GM18907 (cell line): ENCODE measurements at regions not wholly inside any gene's neighbourhood (a gene's known extent, or its start where the extent isn't known, plus 50 kb on each side); places are given as distances from the start of the nearest gene placed in this dataset.

Source experiments
- ATAC-seq: cut with Tn5 transposase; IDR thresholded peaks from one replicate; pipeline ENCODE4 v1.9.1; 2021; ENCODE audit warnings: mild to moderate bottlenecking, moderate library complexity; ENCODE audit not compliant: unreplicated experiment

DNA sequence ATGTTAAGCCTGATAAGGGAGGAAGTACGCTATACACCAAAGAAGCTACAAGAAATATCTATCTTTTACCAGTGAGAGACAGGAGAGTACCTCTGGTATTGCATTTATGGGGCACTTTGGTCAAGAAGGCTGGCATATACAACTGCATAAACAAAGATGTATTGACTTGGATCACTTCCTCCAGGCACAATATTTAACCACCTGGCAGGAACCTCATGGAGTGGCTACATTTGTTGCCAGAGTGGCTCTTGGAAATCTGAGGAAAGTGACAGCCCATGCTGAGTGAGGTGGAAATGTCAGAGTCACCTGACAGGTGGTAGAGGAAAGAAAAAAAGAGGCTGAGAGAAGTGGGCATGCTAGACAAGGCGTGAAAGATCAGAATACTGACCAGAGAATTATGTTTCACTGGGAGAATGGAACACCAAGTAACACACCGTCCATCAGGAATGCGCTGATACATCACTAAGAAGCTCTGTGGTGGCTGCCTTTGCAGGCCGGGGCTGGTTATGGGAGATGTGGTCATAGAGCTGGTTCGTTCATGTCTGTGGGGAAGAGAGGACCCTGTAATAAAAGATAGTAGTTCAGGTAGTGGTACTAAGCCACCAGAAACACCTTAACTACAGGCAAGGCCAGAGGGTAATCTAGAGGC is 61.4 kb upstream of the UFL1 start:
- ATAC-seq, result no peak

DNA sequence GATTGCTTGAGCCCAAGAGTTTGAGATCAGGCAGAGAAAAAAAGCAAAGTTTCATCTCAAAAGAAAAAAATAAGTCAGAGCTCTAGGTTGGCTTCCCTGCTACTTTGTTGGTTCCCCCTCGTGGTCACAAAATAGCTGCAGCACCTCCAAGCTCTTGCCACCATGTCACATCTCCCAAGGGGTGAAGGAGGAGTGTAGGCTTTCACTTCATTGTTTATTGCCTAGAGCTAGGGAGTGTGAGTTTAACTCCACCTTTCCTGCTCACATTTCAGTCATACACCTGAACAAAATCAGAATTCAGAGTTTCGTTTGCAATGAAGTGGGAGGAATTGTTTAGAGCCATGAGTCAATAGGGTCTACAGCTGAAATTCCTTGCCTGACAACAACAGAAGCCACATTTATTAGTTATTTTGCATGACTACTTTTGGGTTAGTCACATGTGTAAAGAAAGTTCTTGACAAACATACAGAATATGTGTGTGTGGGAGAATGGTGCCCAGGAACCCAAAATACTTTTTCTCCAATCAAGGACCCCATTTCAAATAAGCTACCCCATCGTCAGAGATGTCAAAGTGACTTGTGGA is 56.2 kb upstream of the UFL1 start:
- ATAC-seq, result no peak

DNA sequence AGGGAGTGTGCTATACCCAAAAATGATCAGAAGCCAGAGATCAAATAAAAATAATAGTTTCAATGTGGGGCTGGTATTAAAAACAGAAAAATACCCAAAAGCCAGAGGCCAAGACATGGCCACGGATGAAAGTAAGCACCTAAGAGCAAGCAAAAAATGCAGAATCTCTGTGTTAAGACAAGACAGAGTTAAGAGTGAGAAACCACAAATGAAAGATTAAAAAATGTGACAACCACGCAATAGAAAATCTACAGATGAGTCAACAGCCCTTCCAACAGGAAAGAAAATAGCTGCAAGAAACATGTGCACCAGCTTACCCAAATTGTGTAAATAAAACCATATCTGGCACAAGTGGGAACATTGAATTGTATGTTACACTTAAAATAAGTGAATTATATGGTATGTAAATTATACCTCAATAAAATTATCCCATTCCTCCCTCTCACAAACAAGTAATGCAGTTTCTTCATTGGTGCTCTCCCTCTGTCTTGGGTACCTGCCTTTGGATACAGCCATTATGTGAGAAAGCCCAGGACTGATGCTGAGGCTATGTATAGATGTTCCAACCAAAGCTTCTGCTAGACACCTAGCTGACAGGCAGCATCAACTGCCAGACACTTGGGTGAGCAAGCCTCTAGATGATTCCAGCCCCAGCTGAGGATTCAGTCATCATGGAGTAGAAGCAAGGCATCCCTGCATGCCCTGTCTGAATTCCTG is 55.3 kb upstream of the UFL1 start:
- ATAC-seq, result peak; percentile 82

DNA sequence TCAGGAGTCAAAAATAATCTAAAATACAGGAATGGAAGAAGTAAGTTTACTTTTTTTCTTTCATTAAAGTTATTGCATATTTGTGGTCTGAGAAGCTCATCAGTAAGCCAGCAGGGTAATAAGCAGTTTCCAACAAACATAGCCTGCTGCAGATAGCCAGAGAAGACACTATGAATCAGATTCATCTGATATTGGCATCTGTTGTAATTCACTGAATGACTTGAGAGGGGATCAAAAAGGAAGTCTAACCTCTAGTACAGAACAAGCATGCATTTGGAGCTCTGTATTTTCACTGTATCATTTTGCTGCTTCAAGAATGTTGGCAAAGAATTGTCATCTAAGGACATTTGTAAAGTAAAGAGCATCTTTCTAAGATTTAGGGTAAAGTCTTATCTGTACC is 53.8 kb upstream of the UFL1 start:
- ATAC-seq, result no peak

- ATAC-seq, result no peak
These were observed 53.3 kb upstream of the UFL1 start for GRCh38 chr6:96468281-96468680.

GRCh38 chr6:96468681-96469224 is 52.9 kb upstream of the UFL1 start:
- no peak for ATAC-seq

DNA sequence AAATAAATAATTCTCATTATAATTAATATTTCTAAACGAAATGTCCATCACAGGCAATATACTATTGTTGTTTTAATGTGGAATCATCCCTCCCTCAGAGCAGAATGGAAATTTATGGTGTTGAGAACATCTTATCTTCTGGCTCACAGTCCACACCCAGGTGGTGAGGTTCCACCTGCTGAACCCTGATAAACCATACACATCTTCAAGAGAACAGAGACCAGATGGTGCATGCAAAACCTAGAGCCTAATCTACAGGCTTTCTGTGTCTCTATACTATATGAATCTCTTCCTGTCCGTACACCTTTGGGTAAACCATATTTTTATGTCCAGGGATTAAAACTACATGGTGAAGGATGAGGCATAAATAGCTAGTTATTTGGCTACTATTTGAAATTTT is 52.3 kb upstream of the UFL1 start:
- ATAC-seq, result no peak

DNA sequence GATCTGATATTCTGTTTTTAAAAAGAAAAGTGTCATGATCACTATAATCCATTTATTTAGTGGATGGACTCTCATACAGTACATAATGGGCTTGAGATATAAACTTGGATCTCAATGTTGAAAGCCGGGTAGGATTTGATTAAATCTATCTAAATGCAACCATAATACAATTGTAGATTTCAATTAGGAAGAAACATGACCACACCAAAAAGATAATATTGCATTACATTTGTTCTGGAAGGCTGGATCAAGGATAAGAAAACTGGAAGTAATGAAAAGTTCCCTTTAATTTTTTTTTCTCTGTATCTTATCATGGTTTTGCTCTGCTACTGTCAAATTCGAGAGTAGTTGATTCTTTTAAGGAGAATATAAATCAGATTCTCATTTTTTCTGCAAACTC is 51.3 kb upstream of the UFL1 start:
- no peak for ATAC-seq
